GM12872 (cell line): ENCODE measurements at regions not wholly inside any gene's neighbourhood (a gene's known extent, or its start where the extent isn't known, plus 50 kb on each side); places are given as distances from the start of the nearest gene placed in this dataset.

Experiments used
- TF ChIP-seq, protein P1 (sequence below): IDR thresholded peaks from 3 replicates; pipeline ENCODE4 v1.5.1; 2011; ENCODE audit warnings: low read depth, mild to moderate bottlenecking, low read length, moderate library complexity; ENCODE audit not compliant: insufficient read depth

DNA sequence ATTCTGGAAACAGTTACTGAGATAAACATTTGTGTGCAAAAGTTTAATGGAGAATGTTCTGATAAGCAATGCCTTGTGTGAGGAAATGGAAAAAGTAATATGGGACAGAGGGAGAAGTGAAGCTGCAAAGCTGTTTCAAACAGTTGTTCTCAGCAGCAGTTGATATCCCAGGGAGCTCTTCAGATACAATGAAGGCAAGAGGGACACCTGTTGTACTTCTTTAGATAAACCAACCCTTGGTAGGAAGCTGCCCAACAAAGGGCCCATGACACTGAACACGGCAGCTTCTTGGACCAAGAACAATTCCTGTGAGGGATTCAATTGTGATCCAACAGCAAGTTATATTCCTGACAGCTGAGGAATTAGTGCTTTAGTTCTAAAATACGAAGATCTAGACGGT, 894.3 kb upstream of the PCDH20 start:
- TF ChIP-seq, protein P1, sequence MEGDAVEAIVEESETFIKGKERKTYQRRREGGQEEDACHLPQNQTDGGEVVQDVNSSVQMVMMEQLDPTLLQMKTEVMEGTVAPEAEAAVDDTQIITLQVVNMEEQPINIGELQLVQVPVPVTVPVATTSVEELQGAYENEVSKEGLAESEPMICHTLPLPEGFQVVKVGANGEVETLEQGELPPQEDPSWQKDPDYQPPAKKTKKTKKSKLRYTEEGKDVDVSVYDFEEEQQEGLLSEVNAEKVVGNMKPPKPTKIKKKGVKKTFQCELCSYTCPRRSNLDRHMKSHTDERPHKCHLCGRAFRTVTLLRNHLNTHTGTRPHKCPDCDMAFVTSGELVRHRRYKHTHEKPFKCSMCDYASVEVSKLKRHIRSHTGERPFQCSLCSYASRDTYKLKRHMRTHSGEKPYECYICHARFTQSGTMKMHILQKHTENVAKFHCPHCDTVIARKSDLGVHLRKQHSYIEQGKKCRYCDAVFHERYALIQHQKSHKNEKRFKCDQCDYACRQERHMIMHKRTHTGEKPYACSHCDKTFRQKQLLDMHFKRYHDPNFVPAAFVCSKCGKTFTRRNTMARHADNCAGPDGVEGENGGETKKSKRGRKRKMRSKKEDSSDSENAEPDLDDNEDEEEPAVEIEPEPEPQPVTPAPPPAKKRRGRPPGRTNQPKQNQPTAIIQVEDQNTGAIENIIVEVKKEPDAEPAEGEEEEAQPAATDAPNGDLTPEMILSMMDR = no peak

DNA sequence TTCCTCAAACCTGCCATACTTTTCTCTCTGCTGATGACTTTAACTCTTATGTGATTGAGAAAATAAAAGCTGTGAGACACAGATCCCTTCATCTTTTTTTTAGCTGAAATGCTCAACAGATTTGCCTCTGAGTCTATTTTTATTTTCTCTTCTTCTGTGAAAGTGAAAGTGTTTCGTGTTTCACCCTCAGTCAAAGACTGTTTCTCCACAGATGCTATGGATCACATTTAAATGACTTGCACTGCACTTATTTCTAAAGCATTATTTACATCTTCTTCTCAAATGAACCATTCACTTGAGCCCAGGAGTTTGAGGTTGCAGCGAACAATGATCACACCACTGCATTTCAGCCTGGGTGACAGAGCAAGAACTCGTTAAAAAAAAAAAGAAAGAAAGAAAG, 890.1 kb upstream of the PCDH20 start:
- TF ChIP-seq, protein P1 = no peak

GRCh38 chr13:62302341-62302740, 886.7 kb upstream of the PCDH20 start:
- TF ChIP-seq, protein P1 = no peak

- TF ChIP-seq, protein P1 = no peak
Observed at GRCh38 chr13:62299988-62300387, 884.3 kb upstream of the PCDH20 start.

DNA sequence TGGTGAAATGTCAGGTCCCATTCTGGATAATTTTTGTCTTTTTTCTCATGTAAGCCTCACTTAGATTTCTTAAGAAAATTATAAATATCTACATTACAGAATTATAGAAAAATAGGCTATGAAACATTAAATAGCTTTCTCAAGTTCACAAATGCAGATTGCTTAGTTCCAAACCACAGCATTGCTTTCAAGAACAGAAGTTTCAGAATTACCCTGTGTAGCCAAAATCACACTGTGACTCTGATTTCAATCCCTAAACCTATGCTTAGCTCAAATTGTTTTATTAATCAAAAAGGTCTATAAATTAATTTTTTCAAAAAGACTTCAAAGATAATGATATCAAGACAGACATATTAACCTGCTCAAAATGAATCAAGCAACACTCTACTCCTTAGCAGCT, 881.2 kb upstream of the PCDH20 start:
- TF ChIP-seq, protein P1 = no peak

DNA sequence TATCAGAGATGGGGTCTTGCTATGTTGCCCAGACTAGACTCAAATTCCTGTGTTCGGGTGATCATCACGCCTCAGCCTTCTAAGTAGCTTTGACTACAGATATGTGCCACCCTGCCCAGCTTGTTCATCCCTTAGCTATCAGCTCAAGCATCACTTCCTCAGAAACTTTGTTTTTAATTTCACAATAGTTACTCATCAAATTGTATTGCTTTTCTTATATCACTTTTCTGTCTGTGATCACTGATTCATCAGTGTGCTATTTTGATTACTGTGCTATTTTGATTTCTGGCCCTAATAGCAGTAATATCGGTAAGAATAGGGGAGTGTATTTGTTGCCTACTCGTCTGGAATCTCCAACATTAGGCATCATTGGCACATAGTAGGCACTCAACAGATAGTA, 878.6 kb upstream of the PCDH20 start:
- TF ChIP-seq, protein P1 = no peak

DNA sequence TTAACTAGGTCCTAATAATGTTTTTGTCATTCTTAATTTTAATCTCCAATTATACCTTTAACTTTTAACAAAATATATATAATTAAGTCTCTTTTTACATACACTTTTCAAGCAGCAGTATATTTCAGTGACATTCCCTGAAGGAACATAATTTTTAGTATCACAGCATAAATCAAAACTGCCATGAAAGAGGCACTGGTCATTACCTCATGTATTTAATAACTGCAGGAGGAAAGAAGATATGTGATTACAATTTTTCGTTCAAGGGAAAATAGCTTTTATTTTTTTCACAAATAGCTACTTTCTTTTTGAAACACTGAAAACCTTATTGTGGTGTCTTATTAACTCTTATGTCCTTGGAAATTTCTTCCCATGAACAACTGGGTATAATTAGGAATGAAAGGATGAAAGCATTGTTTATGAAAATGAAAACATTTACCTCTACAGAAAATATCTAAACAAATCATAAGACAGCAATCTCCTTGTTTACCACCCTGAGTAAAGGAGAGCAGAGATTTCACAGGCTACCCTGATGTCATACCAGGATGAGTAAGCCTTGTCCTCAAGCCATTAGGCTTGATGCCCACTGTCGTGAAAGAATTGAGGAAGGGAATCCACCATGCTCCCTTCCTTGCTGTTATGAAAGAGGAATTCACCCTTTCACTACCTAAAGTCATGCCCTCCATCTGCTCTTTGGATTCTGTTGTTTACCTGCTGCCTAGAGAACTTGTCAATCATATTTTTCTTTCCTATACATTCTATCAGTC, 877.2 kb upstream of the PCDH20 start:
- TF ChIP-seq, protein P1 = no peak

DNA sequence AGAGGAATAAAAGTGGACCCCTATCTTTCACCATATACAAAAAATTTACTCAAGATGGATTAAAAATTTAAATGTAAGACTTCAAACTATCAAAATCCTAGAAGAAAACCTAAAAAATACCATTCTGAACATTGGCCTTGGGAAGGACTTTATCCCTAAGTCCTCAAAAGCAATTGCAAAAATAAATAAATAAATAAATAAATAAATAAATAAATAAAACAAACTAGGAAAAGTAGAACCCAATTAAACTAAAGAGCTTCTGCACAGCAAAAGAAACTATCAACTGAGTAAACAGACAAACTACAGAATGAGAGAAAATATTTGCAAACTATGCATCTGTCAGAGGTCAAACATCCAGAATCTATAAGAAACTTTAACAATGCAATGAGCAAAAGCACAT, 874.9 kb upstream of the PCDH20 start:
- TF ChIP-seq, protein P1 = no peak
